T-helper 17 cell (primary cell): ENCODE measurements at regions not wholly inside any gene's neighbourhood (a gene's known extent, or its start where the extent isn't known, plus 50 kb on each side); places are given as distances from the start of the nearest gene placed in this dataset.

Experiments
- ATAC-seq: fragments of 150-1000 bp; cut with Tn5 transposase; 2 replicates; pipeline ENCODE4 v1.10.0; 2021; ENCODE audit warnings: mild to moderate bottlenecking, moderate library complexity
- DNase-seq, 3 donors: peaks; one replicate each; pipeline versions ENCODE4 v3.0.0 to v3.0.0-alpha.2; 2020 to 2021
- H3K9me3 ChIP-seq: one replicate; pipeline ENCODE4 v1.7.0; 2013; ENCODE audit warnings: low read length, mild to moderate bottlenecking; ENCODE audit not compliant: control insufficient read depth, poor library complexity, severe bottlenecking
- H3K27ac Mint-ChIP-seq: one replicate; pipeline ENCODE4 v1.8.0; 2022; ENCODE audit warnings: mild to moderate bottlenecking, moderate library complexity, mixed read lengths
- H3K27me3 Mint-ChIP-seq: one replicate; pipeline ENCODE4 v1.8.0; 2022; ENCODE audit warnings: mixed read lengths
- H3K36me3 Mint-ChIP-seq: one replicate; pipeline ENCODE4 v1.8.0; 2022; ENCODE audit warnings: low read depth, mixed read lengths
- H3K4me1 Mint-ChIP-seq: one replicate; pipeline ENCODE4 v1.8.0; 2022; ENCODE audit warnings: mild to moderate bottlenecking, mixed read lengths
- H3K4me3 Mint-ChIP-seq: one replicate; pipeline ENCODE4 v1.8.0; 2022; ENCODE audit warnings: mild to moderate bottlenecking, moderate library complexity, mixed read lengths

GRCh38 chr11:70019576-70020011, 58.5 kb upstream of the ANO1 start:
- Mint-ChIP-seq H3K27ac (no peak overlapping the region), H3K36me3 (no peaks in the 10 kb centered on the region), H3K4me3 (no peak overlapping the region), H3K27me3 (peaks cover 20% of the 10 kb centered on the region), H3K4me1 (no peaks in the 10 kb centered on the region)
- ATAC-seq (no peak), DNase-seq (no peak)
- H3K9me3 ChIP-seq = no peaks in the 10 kb centered on the region

DNA sequence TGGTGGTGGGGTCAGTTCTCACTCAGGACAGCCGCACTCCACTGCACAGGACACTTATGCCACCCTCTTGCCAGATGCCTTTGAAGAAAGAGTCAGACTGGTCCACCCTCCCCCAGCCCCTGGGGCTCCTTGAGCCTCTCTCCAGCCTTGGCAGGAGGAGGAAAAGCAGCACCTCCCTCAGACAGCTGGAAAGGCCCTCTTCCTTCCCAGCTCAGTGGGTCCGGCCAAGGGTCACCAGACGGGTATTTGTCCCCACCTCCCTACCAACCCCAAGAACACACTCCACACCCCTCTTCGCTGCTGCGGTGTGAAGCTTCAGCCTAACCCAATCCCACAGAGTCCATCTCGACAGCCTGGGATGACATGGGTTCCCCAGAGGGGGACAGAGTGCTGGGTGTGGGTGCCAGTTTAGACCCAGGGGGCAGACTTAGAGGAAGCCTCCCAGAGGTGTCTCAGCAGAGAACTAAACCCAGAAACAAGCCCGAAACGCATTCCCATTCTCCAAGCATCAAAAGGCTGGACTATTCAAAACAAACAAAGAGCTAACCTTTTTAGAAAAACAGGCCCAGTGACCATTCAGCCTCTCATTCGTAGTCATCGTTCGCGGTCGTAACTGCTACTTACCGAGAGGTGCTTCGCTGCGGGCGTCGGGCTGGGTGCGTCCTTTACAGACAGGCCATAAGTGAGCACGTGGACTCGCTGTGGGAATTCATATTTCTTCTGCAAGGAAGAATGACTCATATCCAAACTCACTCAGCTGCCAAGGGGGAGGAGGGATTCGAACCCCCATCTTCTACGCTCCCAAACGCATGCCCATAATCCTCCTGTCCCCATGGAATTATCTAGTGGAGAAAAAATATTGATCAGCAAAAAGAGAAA, 57.5 kb upstream of the ANO1 start:
- no peaks in the 10 kb centered on the region for H3K9me3 ChIP-seq
- H3K4me3 Mint-ChIP-seq = no peak overlapping the region
- H3K36me3 Mint-ChIP-seq = no peaks in the 10 kb centered on the region
- no peak overlapping the region for H3K27ac Mint-ChIP-seq
- H3K27me3 Mint-ChIP-seq = peaks cover 20% of the 10 kb centered on the region
- H3K4me1 Mint-ChIP-seq = no peaks in the 10 kb centered on the region
- ATAC-seq = no peak
- DNase-seq = no peak

- Mint-ChIP-seq H3K36me3 (no peaks in the 10 kb centered on the region), H3K4me1 (no peaks in the 10 kb centered on the region), H3K4me3 (no peak overlapping the region), H3K27me3 (peaks cover 20% of the 10 kb centered on the region), H3K27ac (no peak overlapping the region)
- no peak for DNase-seq
- no peak for ATAC-seq
- H3K9me3 ChIP-seq = no peaks in the 10 kb centered on the region
Measured at GRCh38 chr11:70021586-70021985, 56.5 kb upstream of the ANO1 start.

DNA sequence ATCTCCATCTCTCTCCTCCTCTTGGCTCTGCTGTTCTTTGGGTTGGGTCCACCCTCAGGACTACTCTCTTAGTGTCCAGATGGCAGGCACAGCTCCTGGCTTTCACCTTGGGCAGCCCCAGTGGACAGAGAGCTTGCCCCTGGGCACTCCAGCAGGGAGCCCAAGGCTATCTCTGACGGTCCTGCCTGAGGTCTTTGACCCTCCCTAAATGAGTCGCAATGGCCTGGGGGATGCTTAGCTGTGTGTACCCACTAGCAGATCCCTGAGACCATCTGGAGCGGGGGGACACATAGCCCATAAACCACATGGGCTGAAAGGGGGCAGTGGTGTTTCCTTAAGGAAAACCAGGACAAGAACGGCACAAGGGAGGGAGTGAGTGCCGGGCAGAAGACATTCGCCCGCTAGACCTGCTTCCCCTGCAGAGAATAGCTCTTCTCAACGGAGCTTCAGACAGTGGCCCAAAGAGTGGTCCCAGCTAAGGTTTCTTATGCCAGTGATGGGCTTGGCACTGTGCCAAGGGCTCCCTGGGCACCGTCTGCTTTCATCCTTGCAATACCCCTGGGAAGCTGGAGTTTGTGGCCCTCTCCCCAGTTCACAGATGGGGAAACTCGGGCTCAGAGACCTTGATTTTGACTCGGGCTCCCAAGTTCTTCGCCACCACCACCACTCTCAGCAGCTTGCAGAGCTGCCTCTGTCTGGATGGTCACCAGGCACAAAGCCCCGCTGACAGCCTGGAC, 53.9 kb upstream of the ANO1 start:
- Mint-ChIP-seq H3K4me1 (no peaks in the 10 kb centered on the region), H3K27ac (no peak overlapping the region), H3K27me3 (peaks cover 10% of the 10 kb centered on the region), H3K36me3 (no peaks in the 10 kb centered on the region), H3K4me3 (no peak overlapping the region)
- H3K9me3 ChIP-seq = no peaks in the 10 kb centered on the region
- DNase-seq = no peak
- ATAC-seq = no peak

DNA sequence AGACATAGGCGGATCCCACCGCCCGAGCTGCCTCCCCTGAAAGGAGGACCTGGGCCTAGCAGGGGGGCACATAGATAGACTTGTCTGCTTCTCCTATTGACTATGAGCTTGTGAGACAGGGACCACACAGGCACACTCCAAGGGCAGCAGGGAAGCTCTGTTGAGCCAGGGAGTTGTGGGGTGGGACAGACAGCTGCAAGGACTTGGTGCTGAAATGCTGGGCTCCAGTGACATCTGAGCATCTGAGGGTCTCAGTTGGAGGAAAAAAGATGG, 53.4 kb upstream of the ANO1 start:
- Mint-ChIP-seq H3K4me1 (no peaks in the 10 kb centered on the region), H3K27ac (no peak overlapping the region), H3K36me3 (no peaks in the 10 kb centered on the region), H3K4me3 (no peak overlapping the region), H3K27me3 (peaks cover 9% of the 10 kb centered on the region)
- ATAC-seq (no peak), DNase-seq (no peak)
- no peaks in the 10 kb centered on the region for H3K9me3 ChIP-seq

DNA sequence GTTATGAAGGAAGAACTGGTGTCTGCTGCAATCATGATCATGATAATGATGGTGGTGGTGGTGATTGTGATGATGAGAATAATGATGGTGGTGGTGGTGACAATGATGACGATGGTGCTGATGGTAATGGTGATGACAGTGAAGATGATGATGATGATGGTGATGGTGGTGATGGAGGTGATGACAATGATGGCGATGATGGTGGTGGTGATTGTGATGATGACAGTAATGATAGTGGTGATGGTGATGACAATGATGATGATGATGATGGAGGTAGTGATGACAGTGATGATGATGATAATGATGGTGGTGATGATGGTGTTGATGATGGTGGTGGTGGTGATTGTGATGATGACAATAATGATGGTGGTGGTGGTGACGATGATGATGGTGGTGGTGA, 52.8 kb upstream of the ANO1 start:
- no peak overlapping the region for H3K4me3 Mint-ChIP-seq
- no peaks in the 10 kb centered on the region for H3K36me3 Mint-ChIP-seq
- ATAC-seq = no peak
- no peaks in the 10 kb centered on the region for H3K9me3 ChIP-seq
- no peaks in the 10 kb centered on the region for H3K4me1 Mint-ChIP-seq
- no peak overlapping the region for H3K27ac Mint-ChIP-seq
- H3K27me3 Mint-ChIP-seq = peaks cover 3% of the 10 kb centered on the region
- DNase-seq = no peak

DNA sequence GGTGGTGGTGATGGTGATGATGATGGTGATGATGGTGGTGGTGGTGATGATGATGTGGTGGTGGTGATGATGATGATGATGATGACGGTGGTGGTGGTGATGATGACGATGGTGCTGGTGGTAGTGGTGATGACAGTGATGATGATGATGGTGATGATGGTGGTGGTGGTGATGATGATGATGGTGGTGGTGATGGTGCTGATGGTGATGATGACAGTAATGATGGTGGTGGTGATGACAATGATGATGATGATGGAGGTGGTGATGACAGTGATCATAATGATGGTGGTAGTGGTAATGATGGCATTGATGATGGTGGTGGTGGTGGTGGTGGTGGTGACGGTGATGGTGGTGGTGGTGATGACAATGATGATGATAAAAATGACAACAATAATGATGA, 52.1 kb upstream of the ANO1 start:
- Mint-ChIP-seq H3K4me1 (no peaks in the 10 kb centered on the region), H3K36me3 (no peaks in the 10 kb centered on the region), H3K27me3 (no peaks in the 10 kb centered on the region), H3K4me3 (no peak overlapping the region), H3K27ac (no peak overlapping the region)
- no peak for DNase-seq
- no peak for ATAC-seq
- H3K9me3 ChIP-seq = no peaks in the 10 kb centered on the region

DNA sequence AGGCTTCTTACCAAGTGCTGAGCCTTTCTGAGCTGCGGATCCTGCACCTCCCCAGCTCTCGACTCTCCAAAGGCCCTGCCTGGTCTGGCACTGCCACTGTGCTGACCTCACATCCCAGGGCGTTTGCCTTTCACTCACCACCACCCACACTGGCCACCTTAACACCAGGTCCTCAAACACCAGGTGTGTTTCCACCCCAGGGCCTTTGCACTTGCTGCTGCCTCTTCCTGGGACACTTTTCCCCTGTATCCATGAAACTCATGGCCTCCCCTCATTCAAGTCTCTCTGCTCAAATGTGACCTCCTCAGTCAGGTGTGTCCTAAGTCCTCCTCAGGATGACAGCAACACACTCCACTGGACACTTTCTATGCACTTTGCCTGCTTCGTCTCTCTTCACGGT, 51.4 kb upstream of the ANO1 start:
- Mint-ChIP-seq H3K4me1 (no peaks in the 10 kb centered on the region), H3K27ac (no peak overlapping the region), H3K4me3 (no peak overlapping the region), H3K36me3 (no peaks in the 10 kb centered on the region), H3K27me3 (peaks cover 2% of the 10 kb centered on the region)
- no peaks in the 10 kb centered on the region for H3K9me3 ChIP-seq
- DNase-seq (no peak), ATAC-seq (no peak)

- Mint-ChIP-seq H3K27me3 (peaks cover 9% of the 10 kb centered on the region), H3K4me3 (no peak overlapping the region), H3K4me1 (no peaks in the 10 kb centered on the region), H3K36me3 (no peaks in the 10 kb centered on the region), H3K27ac (no peak overlapping the region)
- DNase-seq = no peak
- H3K9me3 ChIP-seq = no peaks in the 10 kb centered on the region
- ATAC-seq = no peak
Measured at GRCh38 chr11:70027451-70027850, 50.7 kb upstream of the ANO1 start.

DNA sequence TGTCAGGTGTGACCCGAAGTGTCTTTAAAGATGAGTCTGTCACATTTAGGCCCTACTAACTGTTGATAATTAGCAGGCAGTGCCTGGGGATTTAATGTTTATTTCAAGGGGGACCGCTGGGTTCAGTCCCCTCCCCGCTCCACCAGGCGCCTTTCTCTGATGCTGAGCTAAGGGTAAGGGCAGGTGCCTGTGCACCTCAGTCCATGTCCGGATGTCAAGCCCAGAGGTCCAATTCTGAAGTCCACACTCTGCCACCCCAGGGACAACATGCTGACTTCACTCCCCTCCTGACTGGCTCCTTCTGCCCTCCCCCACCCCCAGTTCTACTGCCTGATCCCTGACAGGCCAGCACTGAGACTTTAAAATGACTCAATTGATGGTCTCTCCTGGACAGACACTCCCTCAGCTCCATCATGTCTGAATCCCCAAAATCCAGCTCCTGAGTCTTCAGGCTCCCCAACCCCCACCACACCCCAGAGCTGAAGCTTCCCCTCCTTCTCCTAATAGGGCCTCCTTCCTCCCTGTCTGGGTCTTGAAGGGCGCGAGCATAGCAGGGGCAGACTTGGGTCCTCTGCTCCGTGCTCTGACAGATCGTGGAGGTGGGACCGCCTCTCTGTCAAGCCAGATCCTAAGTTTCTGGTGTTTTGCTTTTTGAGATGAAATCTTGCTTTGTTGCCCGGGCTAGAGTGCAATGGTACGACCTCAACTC, 49.8 kb upstream of the ANO1 start:
- H3K36me3 Mint-ChIP-seq = no peaks in the 10 kb centered on the region
- no peak for DNase-seq
- H3K4me3 Mint-ChIP-seq = no peak overlapping the region

More for the DNA sequence above, 49.8 kb upstream of the ANO1 start:
- no peak for ATAC-seq
- Mint-ChIP-seq H3K4me1 (no peaks in the 10 kb centered on the region), H3K27ac (no peak overlapping the region), H3K27me3 (peaks cover 18% of the 10 kb centered on the region)
- no peaks in the 10 kb centered on the region for H3K9me3 ChIP-seq
